OCI-LY7 (cell line): ENCODE measurements at regions not wholly inside any gene's neighbourhood (a gene's known extent, or its start where the extent isn't known, plus 50 kb on each side); places are given as distances from the start of the nearest gene placed in this dataset.

Experiments used
- BruUV-seq: library from RNA; stranded (reverse); fragments of 400-500 nt; replicated peaks from 2 replicates; lab custom pipeline; 2021; lab: Mats Ljungman, UMichigan
- CTCF ChIA-PET: fragments of 300-600 bp; sonication (Branson Sonifier 250); formaldehyde crosslinking; loops from one replicate; lab custom pipeline; 2022; ENCODE audit warnings: antibody characterized with exemption; ENCODE audit not compliant: unreplicated experiment; lab: Charles Lee
- POLR2A ChIA-PET: fragments of 300-600 bp; sonication (Branson Sonifier 250); formaldehyde crosslinking; loops from one replicate; lab custom pipeline; 2022; ENCODE audit warnings: antibody characterized with exemption; lab: Charles Lee
- DNase-seq: peaks from one replicate; pipeline ENCODE4 v3.0.0-alpha.2; 2015; ENCODE audit warnings: low spot score
- H2AFZ ChIP-seq: fragments of 200-600 bp; sonication (generic), shearing (Covaris generic); 2 replicates; pipeline ENCODE4 v1.6.1; 2014; ENCODE audit warnings: mild to moderate bottlenecking, antibody characterized with exemption, low read length, moderate library complexity
- H3K27ac ChIP-seq: fragments of 200-600 bp; sonication (generic); 2 replicates; pipeline ENCODE4 v1.5.1; 2014; ENCODE audit warnings: mixed run types, low read depth, mild to moderate bottlenecking, moderate library complexity, low read length, inconsistent platforms; ENCODE audit not compliant: poor library complexity, severe bottlenecking
- H3K36me3 ChIP-seq: fragments of 200-600 bp; sonication (generic); 2 replicates; pipeline ENCODE4 v1.6.1; 2014; ENCODE audit warnings: mild to moderate bottlenecking, antibody characterized with exemption, low read length, moderate library complexity, mixed read lengths; ENCODE audit not compliant: insufficient read depth
- H3K4me1 ChIP-seq: fragments of 200-600 bp; sonication (generic); 2 replicates; pipeline ENCODE4 v1.5.1; 2014; ENCODE audit warnings: mild to moderate bottlenecking, low read length; ENCODE audit not compliant: insufficient read depth, poor library complexity, severe bottlenecking
- H3K4me2 ChIP-seq: fragments of 200-600 bp; sonication (generic); 2 replicates; pipeline ENCODE4 v1.6.1; 2014; ENCODE audit warnings: mild to moderate bottlenecking, low read length
- H3K4me3 ChIP-seq: fragments of 200-600 bp; sonication (generic); 2 replicates; pipeline ENCODE4 v1.5.1; 2014; ENCODE audit warnings: mild to moderate bottlenecking, low read depth, low read length; ENCODE audit not compliant: poor library complexity, severe bottlenecking
- H3K79me2 ChIP-seq: fragments of 200-600 bp; sonication (generic); 2 replicates; pipeline ENCODE4 v1.6.1; 2016; ENCODE audit warnings: low read depth, mild to moderate bottlenecking, low read length, moderate library complexity, mixed read lengths; ENCODE audit not compliant: insufficient read depth
- H3K9me2 ChIP-seq: fragments of 200-600 bp; sonication (generic); 2 replicates; pipeline ENCODE4 v1.6.1; 2016; ENCODE audit warnings: mild to moderate bottlenecking, low read length, mixed read lengths; ENCODE audit not compliant: insufficient read depth
- H3K9me3 ChIP-seq: fragments of 200-600 bp; sonication (generic); 2 replicates; pipeline ENCODE4 v1.6.1; 2014; ENCODE audit warnings: mild to moderate bottlenecking, mixed run types, low read length, mixed read lengths
- H4K20me1 ChIP-seq: fragments of 200-600 bp; sonication (generic); 2 replicates; pipeline ENCODE4 v1.6.1; 2014; ENCODE audit warnings: mild to moderate bottlenecking, antibody characterized with exemption, low read length, moderate library complexity, mixed read lengths; ENCODE audit not compliant: insufficient read depth
- EZH2phosphoT487 ChIP-seq: fragments of 200-600 bp; sonication (generic); IDR thresholded peaks from 2 replicates; pipeline ENCODE4 v1.6.1; 2018; ENCODE audit warnings: low read depth, borderline replicate concordance, mild to moderate bottlenecking, mixed run types, antibody characterized with exemption, low read length, moderate library complexity, mixed read lengths
- intact Hi-C: fragments of 100-400 bp; cut with micrococcal nuclease; formaldehyde crosslinking; loops from one replicate; pipeline ENCODE4 v1.10.0; 2022; ENCODE audit not compliant: unreplicated experiment
- TF ChIP-seq, protein P1 (sequence below): fragments of 200-600 bp; sonication (generic); conservative IDR thresholded peaks from 2 replicates; pipeline ENCODE4 v1.5.1; 2014; ENCODE audit warnings: mild to moderate bottlenecking, antibody characterized with exemption, low read length, moderate library complexity, mixed read lengths

DNA sequence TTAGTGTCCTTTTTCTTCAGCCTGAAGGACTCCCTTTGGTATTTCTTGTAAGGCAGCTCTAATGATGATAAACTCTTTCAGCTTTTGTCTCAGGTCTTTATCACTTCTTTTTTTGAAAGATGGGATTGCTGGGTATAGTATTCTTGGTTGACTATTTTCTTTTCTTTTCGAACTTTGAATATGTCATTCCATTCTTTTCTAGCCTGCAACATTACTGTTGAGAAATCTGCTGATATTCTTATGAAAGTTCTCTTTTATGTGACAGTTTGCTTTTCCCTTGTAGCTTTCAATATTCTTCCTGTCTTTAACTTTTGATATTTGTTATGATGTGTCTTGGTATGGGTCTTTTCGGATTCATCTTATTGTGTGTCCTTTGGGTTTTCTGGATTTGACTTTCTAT, 107.6 kb upstream of the SRD5A3 start:
- Histone ChIP-seq H3K79me2 (no peaks in the 10 kb centered on the region), H3K4me3 (no peak overlapping the region), H3K36me3 (no peaks in the 10 kb centered on the region), H3K9me3 (peaks cover 9% of the 10 kb centered on the region; the same call in 1 of the 2 replicates), H4K20me1 (no peaks in the 10 kb centered on the region), H3K27ac (no peak overlapping the region), H3K4me1 (no peaks in the 10 kb centered on the region), H2AFZ (no peak overlapping the region), H3K9me2 (no peaks in the 10 kb centered on the region), H3K4me2 (no peak overlapping the region)
- TF ChIP-seq EZH2phosphoT487, result no peak
- TF ChIP-seq, protein P1, sequence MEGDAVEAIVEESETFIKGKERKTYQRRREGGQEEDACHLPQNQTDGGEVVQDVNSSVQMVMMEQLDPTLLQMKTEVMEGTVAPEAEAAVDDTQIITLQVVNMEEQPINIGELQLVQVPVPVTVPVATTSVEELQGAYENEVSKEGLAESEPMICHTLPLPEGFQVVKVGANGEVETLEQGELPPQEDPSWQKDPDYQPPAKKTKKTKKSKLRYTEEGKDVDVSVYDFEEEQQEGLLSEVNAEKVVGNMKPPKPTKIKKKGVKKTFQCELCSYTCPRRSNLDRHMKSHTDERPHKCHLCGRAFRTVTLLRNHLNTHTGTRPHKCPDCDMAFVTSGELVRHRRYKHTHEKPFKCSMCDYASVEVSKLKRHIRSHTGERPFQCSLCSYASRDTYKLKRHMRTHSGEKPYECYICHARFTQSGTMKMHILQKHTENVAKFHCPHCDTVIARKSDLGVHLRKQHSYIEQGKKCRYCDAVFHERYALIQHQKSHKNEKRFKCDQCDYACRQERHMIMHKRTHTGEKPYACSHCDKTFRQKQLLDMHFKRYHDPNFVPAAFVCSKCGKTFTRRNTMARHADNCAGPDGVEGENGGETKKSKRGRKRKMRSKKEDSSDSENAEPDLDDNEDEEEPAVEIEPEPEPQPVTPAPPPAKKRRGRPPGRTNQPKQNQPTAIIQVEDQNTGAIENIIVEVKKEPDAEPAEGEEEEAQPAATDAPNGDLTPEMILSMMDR, result no peak
- POLR2A ChIA-PET, result no interaction called here
- no TSS peak for BruUV-seq
- CTCF ChIA-PET, result no interaction called here
- DNase-seq, result no peak
- intact Hi-C loops, result no loop called here

DNA sequence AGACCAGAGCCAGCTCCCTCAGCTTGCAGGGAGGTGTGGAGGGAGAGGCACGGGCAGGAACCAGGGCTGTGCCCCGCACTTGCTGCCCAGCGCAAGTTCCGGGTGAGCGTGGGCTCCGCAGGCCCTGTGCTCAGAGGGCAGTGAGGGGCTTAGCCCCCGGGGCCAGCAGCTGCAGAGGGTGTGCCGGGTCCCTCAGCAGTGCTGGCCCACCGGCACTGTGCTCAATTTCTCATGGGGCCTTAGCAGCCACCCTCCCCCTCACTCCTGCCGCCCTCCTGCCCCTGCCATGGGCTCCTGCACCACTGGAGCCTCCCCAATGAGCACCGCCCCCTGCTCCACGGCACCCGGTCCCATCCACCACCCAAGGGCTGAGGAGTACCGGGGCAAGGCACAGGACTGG, 104.6 kb upstream of the SRD5A3 start:
- no peak for DNase-seq
- Histone ChIP-seq H3K4me1 (no peaks in the 10 kb centered on the region), H3K36me3 (no peaks in the 10 kb centered on the region), H3K9me2 (no peaks in the 10 kb centered on the region), H3K9me3 (peaks cover 9% of the 10 kb centered on the region; the same call in 1 of the 2 replicates), H3K4me3 (no peak overlapping the region), H3K79me2 (no peaks in the 10 kb centered on the region), H3K4me2 (no peak overlapping the region), H2AFZ (no peak overlapping the region), H4K20me1 (no peaks in the 10 kb centered on the region), H3K27ac (no peak overlapping the region)
- BruUV-seq, result no TSS peak
- POLR2A ChIA-PET, result interaction anchor here (0.9 kb wide), 1 partner anchor 21 kb away, joined by 3 read pairs; no protein-coding TSS in a partner anchor
- CTCF ChIA-PET, result no interaction called here
- TF ChIP-seq EZH2phosphoT487, result no peak
- TF ChIP-seq, protein P1, result no peak
- intact Hi-C loops, result no loop called here

DNA sequence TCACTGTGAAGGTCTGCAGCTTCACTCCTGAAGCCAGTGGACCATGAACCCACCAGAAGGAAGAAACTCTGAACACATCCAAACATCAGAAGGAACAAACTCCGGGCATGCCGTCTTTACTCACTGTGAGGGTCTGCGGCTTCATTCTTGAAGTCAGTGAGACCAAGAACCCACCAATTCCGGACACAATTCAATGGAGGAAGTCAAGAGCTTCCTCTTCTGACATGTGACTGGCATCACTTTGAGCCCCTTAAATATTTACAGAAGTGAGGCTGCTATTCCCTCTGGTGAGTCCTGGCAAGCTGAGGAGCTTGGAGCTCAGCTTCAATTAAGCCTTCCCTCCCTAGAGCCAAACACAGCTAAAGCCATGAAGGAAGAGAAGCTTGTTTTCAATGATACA, 103.5 kb upstream of the SRD5A3 start:
- Histone ChIP-seq H3K79me2 (no peaks in the 10 kb centered on the region), H3K27ac (no peak overlapping the region), H2AFZ (no peak overlapping the region), H3K4me1 (no peaks in the 10 kb centered on the region), H3K36me3 (no peaks in the 10 kb centered on the region), H3K9me3 (peaks cover 9% of the 10 kb centered on the region; the same call in 1 of the 2 replicates), H3K4me3 (no peak overlapping the region), H3K4me2 (no peak overlapping the region), H4K20me1 (no peaks in the 10 kb centered on the region), H3K9me2 (no peaks in the 10 kb centered on the region)
- ChIA-PET CTCF (no interaction called here), POLR2A (interaction anchor here (1.0 kb wide), 1 partner anchor 10 kb away, joined by 3 read pairs; no protein-coding TSS in a partner anchor)
- no peak for DNase-seq
- no TSS peak for BruUV-seq
- intact Hi-C loops, result no loop called here
- TF ChIP-seq, protein P1, result no peak
- no peak for TF ChIP-seq EZH2phosphoT487
